NCI-H1048 (cell line): ENCODE measurements at regions not wholly inside any gene's neighbourhood (a gene's known extent, or its start where the extent isn't known, plus 50 kb on each side); places are given as distances from the start of the nearest gene placed in this dataset.
A peak's percentile ranks its signal among the peaks of the same experiment; 100 is the strongest.

Source experiments
- DNase-seq: peaks from one replicate; lab custom pipeline; 2025; lab: John Stamatoyannopoulos, UW

DNA sequence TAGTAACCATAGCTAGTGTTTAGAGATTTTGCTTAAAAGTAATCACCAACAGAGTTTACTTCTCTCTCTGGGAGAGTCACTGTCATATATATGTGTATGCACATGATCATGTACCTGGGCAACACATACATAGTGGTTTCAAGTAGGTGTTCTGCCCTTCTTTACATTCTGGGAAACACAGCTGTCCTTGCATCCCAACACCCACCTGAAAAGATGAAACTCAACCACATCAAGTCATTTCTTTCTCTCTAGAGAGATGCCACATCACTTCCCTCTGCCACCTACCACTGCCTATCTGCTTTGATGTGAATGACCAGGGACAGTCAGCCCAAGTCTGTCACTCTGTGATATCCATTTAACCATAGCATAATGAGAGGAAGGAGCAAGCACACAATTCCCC lies 155.8 kb upstream of the GADL1 start:
- no peak for DNase-seq

DNA sequence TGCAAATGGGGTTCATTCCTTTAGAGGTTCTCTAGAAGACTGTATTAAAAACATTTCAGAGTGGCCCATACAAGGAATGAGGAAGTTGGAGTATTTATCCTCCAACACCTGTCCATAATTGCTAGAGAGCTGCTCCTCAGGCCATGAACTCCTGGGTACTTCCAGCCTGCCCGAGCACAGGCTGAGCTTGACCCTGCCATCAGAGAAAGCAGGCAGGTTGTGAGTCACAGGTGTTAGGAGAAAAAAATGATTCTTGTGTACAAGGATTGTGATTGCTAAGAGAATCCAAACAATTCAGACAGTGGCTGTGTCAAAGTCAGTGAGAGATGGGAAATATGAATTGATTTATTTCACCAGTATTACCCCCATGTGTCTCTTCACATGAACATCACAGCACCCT lies 156.8 kb upstream of the GADL1 start:
- no peak for DNase-seq

DNA sequence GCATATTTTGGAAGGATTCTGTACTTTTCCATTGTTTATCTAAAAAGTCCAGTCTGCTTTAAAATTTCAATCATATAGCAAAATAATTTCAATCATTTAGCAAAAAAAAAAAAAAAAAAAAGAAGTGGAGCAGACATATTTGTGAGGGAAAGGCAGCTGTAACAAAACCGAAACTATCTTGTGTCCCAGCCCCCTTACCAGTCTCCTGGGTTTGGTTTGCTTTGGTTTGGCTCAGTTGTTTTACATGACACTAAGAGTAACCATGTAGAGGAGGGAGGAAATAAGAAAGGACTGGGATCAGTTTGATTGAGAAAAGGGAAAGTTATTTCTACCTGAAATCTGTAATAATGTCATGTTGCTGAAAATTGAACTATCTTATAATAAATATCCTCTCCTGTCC lies 158.8 kb upstream of the GADL1 start:
- no peak for DNase-seq

DNA sequence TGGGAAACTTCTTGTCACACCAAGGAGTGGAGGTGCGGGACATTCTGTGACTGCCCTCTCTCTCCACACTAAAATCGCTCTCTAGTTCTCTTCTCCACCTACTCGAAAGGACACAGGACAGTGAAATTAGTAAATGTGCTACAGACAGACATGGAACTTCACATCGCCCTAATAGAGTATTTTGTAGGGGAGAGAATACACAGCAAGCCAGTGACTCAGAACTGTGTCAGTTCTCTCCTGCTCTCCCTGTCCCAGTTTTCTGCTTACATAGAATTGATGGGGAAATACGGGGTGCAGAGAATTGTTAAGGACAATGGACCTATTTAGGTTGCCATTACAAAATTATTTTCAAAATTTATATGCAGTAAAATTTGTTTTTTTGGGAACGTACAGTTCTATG lies 159.6 kb upstream of the GADL1 start:
- no peak for DNase-seq

DNA sequence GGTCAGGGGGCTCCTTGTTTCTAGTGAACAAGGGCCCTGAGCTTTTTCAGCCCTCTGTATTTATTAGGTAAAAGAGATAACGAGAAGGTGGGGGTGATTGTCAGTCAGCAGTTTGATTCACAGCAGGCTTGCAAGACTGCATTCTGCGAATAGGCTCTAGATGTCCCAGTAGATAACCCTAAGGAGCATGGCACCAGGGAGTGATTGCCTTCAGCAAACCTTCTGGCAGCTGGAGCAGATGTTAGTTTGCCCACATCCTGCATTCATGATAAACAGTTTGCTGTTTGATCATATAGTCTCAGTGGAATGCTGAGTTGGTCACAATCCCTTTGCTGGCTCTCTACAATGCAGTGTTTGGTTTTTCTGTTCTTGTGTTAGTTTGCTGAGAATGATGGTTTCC lies 161.3 kb upstream of the GADL1 start:
- no peak for DNase-seq

DNA sequence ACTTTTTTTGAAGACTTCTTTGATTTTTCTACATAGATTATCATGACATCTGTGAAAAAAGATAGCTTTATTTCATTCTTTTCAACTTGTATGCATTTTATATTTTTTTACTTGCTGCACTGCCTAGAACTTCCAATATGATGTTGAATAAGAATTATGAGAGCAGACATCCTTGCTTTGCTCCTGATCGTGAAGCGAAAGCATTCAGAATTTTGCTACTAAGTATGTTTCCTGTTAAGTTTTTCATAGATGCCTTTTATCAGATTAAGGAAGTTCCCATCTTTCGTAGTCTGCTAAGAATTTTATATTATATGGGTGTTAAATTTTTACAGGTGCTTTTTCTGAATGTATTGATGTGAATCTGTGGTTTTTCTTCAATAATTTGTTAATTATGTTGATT lies 163.4 kb upstream of the GADL1 start:
- no peak for DNase-seq

DNA sequence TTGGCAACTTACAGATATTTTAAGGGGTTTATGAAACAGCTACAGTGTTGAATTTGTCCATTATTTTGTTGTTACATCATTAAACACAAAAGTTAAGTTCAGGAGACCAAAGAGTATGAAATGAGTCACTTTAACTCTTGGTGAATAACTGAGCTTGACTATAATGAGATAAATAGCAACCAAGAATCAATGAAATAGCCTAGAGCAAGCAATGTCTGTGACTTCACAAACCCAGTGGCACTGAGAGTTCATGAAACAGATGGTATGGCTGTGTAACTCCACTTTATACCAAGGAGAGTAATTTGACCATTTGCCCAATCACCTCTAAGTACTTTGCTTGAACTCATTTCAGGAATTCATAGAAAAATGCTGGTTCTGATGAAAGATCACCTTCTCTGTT lies 169.6 kb upstream of the GADL1 start:
- DNase-seq, result no peak

DNA sequence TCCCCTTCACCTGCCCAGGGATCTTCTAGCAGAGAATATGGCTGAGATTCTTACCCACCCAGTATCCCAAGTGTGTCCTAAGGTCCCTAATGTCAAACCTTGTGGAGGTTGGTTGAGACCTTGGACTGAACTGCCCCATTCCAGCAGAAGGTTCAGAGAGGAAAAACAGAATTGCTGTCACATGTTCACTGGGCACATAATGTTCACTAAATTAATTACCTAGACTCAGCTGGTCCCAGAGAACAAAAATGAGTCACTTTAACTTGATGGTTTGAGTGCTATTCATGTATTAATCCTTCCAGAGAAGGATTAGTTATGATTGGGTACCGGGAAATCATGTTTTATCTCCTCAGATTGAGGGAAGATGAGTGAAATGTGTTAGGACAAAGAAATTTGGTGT lies 171.3 kb upstream of the GADL1 start:
- DNase-seq, result no peak

DNA sequence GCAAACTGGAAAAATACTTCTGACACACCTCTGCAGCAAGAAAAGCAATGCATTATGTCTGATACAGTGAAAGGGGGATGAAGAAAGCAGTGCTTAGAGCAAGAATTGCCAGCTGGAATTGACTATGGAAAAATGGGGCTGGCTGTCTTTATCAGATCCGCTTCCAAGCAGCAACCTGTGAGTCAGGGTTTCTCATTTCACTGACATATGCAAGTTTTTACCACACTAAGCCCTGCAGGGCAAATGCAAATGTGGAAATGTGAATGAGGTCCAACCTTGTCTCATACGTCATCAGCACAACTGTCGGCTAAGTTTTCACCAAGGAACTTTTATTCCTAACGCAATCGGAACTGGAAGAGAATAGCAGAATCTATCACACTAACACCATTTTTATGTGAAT lies 172.5 kb upstream of the GADL1 start:
- peak; percentile 63 for DNase-seq

DNA sequence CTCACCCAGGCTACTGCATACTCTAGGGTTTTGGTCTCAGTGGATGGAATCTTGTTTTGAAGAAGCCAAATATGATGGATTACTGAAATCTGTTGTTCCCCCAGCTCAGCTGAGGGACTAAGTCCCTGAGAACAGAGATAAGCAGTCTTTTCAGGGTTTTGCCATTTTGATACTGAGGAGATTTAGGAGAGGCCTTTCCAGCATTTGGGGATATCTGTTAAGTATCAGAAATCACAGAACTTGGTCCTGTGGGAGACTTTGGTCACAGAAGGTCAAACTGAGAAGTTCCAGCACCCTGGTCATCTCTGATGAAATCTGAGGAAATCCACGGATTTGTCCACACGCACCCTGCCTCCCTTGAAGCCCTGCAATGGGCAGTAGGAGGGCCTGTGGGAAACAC lies 181.0 kb upstream of the GADL1 start:
- no peak for DNase-seq

DNA sequence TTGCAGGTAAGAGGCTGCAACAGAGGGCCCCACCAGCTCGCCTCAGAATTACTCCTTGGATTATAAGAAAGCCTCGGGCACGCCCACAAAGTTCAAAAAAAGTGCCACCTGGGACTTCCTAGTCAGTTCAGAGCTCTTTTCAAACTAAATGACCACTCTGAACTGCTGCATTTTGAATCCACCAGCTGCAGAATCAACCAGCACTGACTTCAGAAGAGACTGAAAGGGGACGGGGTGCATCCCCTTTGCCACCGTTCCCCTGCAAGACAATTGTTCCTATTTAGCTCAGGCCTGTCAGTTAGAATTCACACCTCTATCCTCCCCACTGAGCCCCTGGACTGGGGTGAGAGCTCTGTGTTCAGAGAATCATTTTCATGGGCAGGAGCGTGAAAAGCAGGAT lies 181.4 kb upstream of the GADL1 start:
- no peak for DNase-seq

DNA sequence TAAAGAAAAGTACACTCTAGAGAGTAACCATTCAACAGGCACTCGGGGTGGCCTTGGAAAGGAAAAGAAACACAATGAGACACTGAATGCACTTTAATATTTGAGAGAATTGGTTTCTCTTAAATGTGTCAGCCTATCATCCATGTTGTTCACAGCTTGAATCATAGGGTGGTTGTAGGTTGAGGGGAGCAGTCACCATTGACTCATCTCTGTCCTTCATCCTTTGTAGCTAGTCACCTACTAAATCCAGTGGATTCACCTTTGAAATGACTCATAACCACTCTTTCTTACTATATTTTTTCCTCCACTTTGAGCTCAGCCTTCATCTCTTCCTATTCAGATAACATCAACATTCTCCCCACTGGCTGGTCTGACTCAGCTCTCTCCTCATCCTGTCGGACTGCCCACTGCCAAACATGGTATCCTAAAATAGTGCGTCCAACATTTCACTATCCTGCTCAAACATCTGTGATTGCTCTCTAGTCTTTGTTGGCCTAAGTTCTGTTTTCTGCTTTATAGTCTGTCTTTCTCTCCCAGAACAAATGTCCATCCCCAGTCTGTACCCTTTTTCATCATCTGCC lies 182.7 kb upstream of the GADL1 start:
- DNase-seq, result no peak

DNA sequence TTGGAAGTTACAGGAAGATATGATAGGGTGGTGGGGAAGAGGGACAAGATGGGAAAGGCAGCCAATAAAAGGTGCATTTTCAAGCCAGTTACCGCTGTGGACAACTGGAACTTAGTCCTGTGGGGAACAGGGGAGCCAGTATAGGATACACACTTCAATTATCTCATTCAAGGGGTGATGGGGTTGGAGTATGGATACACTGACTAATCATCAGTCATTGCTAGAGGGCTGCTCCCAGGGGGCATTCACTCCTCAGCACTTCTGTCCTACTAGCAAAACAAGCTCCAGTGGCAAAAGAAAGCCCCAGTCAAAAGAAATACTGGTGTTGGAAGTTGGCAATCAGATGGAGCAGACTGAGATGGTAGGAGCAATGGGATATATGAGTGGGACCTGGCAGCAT lies 183.4 kb upstream of the GADL1 start:
- no peak for DNase-seq

DNA sequence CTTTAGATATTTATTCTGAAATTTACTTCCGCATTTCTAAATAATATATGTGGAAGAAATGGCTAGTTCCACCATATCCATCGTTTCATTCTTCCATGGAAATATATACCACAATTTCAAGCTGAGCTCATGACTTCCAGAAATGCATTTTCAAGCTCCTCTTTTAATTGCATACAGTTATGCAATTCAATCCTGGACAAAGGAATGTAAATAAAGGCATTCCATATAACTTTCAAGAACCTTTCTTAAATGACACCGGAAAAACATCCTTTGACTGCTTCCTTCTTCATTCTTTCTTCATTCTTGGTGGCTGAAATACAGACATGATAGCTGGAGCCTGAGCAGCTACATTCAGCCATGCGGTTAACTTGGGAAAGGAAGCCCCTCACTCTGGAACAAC lies 185.2 kb upstream of the GADL1 start:
- no peak for DNase-seq

DNA sequence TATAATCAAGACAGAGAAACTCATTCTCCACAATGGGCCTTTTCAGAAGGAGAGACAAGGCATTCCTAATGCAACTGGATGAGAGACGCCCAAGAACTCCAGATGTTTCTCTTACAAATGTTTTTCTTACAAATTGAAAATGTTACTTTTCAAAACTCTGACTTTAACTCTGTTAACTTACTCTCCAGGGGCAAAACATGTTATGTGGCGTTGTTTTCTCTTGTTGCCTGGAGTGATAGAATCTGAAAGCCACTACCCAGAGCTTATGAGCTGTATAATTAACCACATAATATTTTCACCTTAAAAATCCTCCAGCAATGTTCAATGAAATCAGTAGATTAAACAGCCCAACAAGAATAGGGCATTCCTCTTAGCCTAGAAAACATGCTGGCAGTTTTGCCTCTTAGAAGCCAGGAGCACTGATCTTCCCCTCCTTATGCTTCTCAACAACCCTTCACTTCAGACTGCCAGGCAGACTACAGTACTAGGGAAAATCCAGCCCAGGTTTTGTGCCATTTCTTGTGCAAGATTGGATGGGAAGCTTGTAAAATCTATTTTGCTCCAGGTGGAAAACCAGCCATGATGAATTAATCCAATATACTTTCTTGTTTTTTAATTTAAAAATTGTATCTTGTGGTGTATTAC lies 186.7 kb upstream of the GADL1 start:
- DNase-seq, result no peak

DNA sequence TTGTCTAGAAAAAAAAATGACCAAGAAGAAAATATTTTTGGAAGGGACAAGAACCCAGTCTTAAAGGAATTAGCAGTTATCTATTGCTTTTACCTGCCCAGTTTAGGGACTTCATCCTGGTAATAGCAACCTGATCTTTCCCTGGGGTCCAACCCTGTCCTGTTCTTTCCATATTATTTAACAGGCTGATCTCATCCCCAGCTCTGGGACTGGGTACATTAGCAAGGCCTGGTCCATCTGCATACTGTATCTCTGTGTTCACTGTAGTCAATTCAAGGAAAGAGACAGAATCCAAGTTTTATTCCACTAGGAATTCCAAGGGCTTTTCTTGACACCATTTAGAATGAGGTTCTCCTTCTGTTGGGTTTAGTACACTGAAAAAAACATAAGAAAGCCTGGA lies 191.7 kb upstream of the GADL1 start:
- no peak for DNase-seq

DNA sequence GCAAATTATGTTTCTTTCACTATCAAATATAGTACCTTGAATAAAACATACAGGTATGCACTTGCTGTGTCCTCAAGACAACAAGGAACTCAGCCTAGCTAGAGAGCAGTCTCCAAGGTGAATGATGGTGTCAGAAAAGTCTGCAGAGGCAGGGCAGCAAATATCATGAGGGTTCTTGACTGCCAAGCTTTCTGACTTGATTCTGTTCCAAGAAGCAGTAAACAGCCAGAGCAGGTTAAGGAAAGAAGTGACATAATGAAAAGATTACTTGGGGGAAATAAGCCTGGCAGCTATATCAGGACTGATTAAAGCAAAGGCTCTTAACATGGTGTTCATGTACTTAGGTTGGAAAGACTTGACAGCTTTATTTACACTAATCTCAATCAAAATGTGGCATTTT lies 192.2 kb upstream of the GADL1 start:
- no peak for DNase-seq

DNA sequence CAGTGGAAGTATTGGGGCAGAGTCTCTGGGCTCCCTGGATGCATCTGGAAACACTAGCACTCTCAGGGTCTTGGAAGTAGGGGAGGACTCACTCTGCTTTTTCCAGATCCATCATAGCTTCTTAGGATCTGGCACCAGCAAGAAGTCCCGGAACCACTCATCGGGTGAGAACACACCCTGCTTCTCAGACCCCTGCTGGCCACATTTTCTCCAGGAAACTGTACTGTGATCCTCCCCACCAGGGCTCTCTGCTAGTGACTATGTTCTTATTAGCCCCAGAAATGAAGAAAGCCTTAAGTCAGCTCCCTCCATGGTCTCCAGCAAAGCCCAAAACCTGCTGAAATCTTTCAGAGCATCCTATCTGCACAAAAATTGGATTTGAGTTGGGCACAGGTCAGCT lies 197.3 kb upstream of the GADL1 start:
- DNase-seq, result no peak

DNA sequence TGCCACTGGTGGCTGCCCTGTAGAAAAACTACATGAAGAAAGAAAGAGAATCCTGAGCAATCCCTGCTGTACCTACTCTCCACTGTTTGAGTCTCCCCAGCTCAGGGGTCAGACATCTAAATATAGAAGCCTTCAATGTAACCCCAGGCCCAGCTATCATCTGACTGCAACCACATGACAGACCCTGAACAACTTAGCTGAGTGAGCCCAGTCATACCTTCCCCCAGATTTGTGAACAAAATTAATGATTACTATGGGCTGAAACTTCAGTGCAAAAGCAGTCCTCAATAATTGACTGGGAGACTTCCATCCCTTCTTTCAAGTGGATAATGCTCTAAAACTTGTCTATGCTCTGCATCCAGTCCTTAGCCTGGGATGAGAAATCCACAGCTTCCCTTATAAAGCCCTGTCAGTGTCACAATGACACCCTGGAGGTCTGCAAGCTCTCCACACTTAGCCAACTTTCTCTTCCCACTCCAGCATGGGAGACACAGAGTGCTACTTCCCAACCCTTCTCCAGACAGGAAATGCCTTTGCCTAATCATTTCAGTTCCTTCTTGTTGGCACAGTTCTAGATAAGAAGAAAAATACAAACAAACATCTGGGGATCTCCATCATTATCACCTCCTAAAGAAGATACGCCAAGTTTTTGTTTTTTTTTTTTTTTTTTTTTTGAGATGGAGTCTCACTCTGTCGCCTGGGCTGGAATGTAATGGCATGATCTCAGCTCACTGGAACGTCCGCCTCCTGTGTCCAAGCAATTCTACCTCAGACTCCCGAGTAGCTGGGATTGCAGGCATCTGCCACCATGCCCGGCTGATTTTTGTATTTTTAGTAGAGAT lies 198.5 kb upstream of the GADL1 start:
- no peak for DNase-seq

DNA sequence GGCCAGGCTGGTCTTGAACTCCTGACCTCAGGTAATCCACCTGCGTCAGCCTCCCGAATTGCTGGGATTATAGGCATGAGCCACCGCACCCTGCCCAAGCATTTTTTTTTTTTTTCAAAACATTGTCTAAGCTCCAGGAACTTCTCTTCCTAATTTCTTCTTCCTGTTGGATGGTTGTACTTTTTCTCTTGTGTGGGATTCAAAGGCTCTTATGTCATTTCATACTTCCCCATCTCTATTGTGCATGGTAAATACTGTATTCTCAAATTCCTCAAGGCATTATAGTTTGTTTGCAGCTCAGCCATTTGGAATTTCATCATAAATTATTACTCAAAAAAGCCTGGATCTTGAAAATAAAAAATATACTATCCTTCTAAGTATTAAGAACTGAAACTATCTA lies 199.1 kb upstream of the GADL1 start:
- no peak for DNase-seq

DNA sequence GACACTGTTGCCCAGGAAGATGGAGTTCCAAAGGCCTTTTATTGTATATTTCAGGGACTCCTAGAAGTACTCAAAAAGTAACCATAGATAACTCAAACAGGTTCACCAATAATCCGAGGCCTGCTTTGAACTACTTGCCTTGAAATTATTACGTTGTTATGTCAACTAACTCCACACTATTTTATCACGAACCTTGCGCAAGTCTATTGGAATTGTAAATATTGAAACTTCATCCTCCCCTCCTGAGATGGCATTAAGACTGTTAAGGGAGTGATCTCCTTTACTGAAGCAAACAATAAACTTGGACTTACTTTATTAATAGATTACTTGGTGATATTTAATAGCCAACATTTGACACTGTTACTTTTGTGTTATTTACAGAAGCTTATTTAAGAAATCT lies 199.6 kb upstream of the GADL1 start:
- DNase-seq, result no peak

DNA sequence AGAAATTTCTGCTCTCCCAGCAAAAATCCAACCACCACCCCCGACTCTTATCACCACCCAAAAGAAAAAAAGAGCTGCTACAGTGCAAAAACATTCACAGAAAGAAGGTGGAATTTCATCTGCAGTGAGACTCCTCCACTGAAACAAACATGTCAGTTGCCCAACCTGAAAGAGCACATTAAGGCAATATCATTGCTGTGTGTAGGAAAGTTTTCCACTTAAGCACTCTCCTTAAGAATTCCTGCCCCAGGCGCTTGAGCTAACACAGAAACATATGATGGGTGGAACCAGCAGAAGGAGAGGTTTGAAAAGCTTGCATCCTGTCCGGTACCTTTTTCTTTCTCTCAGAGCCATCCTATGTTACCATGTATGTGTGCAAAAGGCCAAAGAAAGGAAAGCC lies 200.8 kb upstream of the GADL1 start:
- DNase-seq, result no peak

DNA sequence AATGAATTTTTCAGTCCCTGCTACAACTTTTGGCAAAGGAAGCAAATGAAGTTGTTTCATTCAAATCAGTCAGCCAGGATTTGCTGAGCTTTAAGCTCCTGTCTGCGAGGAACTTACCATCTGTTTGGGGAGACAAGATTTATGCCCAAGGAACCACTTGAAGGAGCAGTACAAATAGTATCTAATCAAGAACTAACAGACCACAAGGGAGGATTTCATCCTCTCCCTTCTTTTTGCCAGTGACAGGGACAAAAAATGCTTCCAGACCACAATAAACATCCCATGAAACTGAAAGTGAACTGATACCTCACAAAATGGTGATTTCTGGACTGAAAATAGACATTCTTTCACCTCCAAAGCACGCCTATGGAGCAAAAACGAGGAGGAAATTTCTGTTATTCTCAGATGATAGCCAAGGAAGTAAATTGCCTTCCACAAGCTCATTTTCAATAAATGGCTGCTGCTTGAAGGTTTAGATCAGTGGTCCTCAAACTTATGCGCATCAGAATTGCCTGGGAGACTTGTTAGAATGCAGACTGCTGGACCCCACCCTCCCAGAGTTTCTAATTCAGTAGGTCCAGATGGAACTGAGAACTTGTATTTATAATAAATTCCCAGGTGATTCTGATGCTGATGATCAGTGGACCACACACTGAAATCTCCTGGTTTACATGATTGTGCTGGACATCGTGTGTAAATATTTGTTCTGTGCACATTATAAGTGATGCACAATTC lies 202.4 kb upstream of the GADL1 start:
- DNase-seq, result no peak
